ENCODE measurements at regions not wholly inside any gene's neighbourhood (a gene's known extent, or its start where the extent isn't known, plus 50 kb on each side); places are given as distances from the start of the nearest gene placed in this dataset.

DNA sequence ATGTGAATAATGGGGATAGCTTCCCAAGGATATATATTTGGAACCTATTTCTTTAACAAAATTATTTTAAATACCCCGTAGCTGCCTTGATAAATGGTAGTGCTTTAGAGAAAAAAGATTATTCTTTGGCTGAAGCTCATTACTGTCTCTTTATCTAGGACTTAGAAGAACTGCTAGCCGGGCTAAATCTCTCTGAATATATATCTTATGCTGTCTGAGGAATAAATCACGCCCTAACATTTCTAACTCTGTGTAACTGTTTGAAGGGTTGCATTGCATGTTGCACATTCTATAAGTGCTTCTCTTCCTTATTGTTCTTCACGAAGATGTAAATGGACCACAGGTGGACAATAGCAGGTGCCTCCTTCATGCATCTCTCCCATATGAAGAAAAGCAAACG, 585.0 kb upstream of the ZP4 start (continued):
- TF ChIP-seq ATF1 (CRISPR knock-in tag; IDR thresholded peaks at IDR 0.05), result no peak
- TF ChIP-seq, protein P1, sequence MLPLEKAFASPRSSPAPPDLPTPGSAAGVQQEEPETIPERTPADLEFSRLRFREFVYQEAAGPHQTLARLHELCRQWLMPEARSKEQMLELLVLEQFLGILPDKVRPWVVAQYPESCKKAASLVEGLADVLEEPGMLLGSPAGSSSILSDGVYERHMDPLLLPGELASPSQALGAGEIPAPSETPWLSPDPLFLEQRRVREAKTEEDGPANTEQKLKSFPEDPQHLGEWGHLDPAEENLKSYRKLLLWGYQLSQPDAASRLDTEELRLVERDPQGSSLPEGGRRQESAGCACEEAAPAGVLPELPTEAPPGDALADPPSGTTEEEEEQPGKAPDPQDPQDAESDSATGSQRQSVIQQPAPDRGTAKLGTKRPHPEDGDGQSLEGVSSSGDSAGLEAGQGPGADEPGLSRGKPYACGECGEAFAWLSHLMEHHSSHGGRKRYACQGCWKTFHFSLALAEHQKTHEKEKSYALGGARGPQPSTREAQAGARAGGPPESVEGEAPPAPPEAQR (CRISPR knock-in tag; IDR thresholded peaks at IDR 0.05), result no peak
- no peak for TF ChIP-seq CREB1 (CRISPR knock-in tag; IDR thresholded peaks at IDR 0.05)
- TF ChIP-seq, protein P2, sequence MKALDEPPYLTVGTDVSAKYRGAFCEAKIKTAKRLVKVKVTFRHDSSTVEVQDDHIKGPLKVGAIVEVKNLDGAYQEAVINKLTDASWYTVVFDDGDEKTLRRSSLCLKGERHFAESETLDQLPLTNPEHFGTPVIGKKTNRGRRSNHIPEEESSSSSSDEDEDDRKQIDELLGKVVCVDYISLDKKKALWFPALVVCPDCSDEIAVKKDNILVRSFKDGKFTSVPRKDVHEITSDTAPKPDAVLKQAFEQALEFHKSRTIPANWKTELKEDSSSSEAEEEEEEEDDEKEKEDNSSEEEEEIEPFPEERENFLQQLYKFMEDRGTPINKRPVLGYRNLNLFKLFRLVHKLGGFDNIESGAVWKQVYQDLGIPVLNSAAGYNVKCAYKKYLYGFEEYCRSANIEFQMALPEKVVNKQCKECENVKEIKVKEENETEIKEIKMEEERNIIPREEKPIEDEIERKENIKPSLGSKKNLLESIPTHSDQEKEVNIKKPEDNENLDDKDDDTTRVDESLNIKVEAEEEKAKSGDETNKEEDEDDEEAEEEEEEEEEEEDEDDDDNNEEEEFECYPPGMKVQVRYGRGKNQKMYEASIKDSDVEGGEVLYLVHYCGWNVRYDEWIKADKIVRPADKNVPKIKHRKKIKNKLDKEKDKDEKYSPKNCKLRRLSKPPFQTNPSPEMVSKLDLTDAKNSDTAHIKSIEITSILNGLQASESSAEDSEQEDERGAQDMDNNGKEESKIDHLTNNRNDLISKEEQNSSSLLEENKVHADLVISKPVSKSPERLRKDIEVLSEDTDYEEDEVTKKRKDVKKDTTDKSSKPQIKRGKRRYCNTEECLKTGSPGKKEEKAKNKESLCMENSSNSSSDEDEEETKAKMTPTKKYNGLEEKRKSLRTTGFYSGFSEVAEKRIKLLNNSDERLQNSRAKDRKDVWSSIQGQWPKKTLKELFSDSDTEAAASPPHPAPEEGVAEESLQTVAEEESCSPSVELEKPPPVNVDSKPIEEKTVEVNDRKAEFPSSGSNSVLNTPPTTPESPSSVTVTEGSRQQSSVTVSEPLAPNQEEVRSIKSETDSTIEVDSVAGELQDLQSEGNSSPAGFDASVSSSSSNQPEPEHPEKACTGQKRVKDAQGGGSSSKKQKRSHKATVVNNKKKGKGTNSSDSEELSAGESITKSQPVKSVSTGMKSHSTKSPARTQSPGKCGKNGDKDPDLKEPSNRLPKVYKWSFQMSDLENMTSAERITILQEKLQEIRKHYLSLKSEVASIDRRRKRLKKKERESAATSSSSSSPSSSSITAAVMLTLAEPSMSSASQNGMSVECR (CRISPR knock-in tag; IDR thresholded peaks at IDR 0.05; ENCODE audit: borderline replicate concordance), result no peak
- TF ChIP-seq CBFB (CRISPR knock-in tag; IDR thresholded peaks at IDR 0.05; ENCODE audit: low read depth), result no peak
- TF ChIP-seq, protein P3, sequence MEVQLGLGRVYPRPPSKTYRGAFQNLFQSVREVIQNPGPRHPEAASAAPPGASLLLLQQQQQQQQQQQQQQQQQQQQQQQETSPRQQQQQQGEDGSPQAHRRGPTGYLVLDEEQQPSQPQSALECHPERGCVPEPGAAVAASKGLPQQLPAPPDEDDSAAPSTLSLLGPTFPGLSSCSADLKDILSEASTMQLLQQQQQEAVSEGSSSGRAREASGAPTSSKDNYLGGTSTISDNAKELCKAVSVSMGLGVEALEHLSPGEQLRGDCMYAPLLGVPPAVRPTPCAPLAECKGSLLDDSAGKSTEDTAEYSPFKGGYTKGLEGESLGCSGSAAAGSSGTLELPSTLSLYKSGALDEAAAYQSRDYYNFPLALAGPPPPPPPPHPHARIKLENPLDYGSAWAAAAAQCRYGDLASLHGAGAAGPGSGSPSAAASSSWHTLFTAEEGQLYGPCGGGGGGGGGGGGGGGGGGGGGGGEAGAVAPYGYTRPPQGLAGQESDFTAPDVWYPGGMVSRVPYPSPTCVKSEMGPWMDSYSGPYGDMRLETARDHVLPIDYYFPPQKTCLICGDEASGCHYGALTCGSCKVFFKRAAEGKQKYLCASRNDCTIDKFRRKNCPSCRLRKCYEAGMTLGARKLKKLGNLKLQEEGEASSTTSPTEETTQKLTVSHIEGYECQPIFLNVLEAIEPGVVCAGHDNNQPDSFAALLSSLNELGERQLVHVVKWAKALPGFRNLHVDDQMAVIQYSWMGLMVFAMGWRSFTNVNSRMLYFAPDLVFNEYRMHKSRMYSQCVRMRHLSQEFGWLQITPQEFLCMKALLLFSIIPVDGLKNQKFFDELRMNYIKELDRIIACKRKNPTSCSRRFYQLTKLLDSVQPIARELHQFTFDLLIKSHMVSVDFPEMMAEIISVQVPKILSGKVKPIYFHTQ (CRISPR knock-in tag; IDR thresholded peaks at IDR 0.05), result no peak
- no peak for TF ChIP-seq ZNF317 (CRISPR knock-in tag; IDR thresholded peaks at IDR 0.05; ENCODE audit: borderline replicate concordance, low read depth)

DNA sequence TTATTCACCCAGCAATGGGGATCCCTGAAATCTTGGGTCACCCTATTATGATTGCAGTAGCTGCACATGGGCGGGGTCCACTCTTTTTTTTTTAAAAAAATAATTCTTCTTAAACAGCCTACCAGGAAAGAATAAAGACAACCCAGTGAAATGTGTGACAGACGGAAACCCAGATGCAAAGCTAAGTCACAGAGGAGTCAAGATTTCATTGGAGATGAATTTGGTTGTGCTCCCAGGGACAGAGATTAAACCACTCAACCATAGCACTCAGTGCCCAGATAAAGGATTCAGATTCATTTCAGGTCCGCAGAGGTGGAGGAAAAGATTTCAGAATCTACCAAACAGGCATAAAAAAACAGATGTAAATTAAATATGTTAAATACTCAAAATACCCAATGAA, 583.5 kb upstream of the ZP4 start:
- DNase-seq (ENCODE audit: low spot score) (no peak), ATAC-seq (no peak)
- Mint-ChIP-seq H3K27me3 (ENCODE audit: low read depth) (no peaks in the 10 kb centered on the region), H3K9me3 (no peaks in the 10 kb centered on the region), H3K36me3 (peaks cover 27% of the 10 kb centered on the region), H3K27ac (peak overlapping the region; percentile 37; the same call in 1 of the 2 replicates), H3K4me1 (peaks cover 17% of the 10 kb centered on the region), H3K4me3 (no peak overlapping the region)
- ChIA-PET POLR2A (interaction anchor here (0.6 kb wide), 1 partner anchor 414 kb away, joined by 4 read pairs; no protein-coding TSS in a partner anchor), CTCF (no interaction called here)
- no peak for TF ChIP-seq ESRRA (CRISPR knock-in tag; IDR thresholded peaks at IDR 0.05; ENCODE audit: borderline replicate concordance)
- no peak for TF ChIP-seq IRF2 (CRISPR knock-in tag; IDR thresholded peaks at IDR 0.05; ENCODE audit: borderline replicate concordance, low read depth)
- TF ChIP-seq EMX1 (CRISPR knock-in tag; IDR thresholded peaks at IDR 0.05), result no peak
- TF ChIP-seq ZNF263 (CRISPR knock-in tag; IDR thresholded peaks at IDR 0.05; ENCODE audit: low read depth), result no peak
- no peak for TF ChIP-seq ZNF232 (CRISPR knock-in tag; IDR thresholded peaks at IDR 0.05)
- no peak for TF ChIP-seq CREM (CRISPR knock-in tag; IDR thresholded peaks at IDR 0.05)
- TF ChIP-seq, protein P4, sequence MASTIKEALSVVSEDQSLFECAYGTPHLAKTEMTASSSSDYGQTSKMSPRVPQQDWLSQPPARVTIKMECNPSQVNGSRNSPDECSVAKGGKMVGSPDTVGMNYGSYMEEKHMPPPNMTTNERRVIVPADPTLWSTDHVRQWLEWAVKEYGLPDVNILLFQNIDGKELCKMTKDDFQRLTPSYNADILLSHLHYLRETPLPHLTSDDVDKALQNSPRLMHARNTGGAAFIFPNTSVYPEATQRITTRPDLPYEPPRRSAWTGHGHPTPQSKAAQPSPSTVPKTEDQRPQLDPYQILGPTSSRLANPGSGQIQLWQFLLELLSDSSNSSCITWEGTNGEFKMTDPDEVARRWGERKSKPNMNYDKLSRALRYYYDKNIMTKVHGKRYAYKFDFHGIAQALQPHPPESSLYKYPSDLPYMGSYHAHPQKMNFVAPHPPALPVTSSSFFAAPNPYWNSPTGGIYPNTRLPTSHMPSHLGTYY (CRISPR knock-in tag; IDR thresholded peaks at IDR 0.05), result no peak
- no peak for TF ChIP-seq RELA (CRISPR knock-in tag; IDR thresholded peaks at IDR 0.05; ENCODE audit: borderline replicate concordance)
- TF ChIP-seq, protein P5, sequence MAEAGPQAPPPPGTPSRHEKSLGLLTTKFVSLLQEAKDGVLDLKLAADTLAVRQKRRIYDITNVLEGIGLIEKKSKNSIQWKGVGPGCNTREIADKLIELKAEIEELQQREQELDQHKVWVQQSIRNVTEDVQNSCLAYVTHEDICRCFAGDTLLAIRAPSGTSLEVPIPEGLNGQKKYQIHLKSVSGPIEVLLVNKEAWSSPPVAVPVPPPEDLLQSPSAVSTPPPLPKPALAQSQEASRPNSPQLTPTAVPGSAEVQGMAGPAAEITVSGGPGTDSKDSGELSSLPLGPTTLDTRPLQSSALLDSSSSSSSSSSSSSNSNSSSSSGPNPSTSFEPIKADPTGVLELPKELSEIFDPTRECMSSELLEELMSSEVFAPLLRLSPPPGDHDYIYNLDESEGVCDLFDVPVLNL (CRISPR knock-in tag; IDR thresholded peaks at IDR 0.05; ENCODE audit: borderline replicate concordance, low read depth), result no peak
- no peak for TF ChIP-seq OVOL2 (CRISPR knock-in tag; IDR thresholded peaks at IDR 0.05; ENCODE audit: borderline replicate concordance)
- TF ChIP-seq, protein P6, sequence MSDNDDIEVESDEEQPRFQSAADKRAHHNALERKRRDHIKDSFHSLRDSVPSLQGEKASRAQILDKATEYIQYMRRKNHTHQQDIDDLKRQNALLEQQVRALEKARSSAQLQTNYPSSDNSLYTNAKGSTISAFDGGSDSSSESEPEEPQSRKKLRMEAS (CRISPR knock-in tag; IDR thresholded peaks at IDR 0.05), result no peak
- TF ChIP-seq ZNF121 (CRISPR knock-in tag; IDR thresholded peaks at IDR 0.05), result no peak
- TF ChIP-seq, protein P7, sequence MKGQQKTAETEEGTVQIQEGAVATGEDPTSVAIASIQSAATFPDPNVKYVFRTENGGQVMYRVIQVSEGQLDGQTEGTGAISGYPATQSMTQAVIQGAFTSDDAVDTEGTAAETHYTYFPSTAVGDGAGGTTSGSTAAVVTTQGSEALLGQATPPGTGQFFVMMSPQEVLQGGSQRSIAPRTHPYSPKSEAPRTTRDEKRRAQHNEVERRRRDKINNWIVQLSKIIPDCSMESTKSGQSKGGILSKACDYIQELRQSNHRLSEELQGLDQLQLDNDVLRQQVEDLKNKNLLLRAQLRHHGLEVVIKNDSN (CRISPR knock-in tag; IDR thresholded peaks at IDR 0.05), result no peak
- no peak for TF ChIP-seq NFYB (CRISPR knock-in tag; conservative IDR thresholded peaks at IDR 0.05; ENCODE audit: low read depth)
- TF ChIP-seq MXD4 (CRISPR knock-in tag; IDR thresholded peaks at IDR 0.05; ENCODE audit: borderline replicate concordance), result no peak
- TF ChIP-seq KAT7 (CRISPR knock-in tag; IDR thresholded peaks at IDR 0.05; ENCODE audit: borderline replicate concordance), result no peak
